ENCODE measurements at regions not wholly inside any gene's neighbourhood (a gene's known extent, or its start where the extent isn't known, plus 50 kb on each side); places are given as distances from the start of the nearest gene placed in this dataset.

DNA sequence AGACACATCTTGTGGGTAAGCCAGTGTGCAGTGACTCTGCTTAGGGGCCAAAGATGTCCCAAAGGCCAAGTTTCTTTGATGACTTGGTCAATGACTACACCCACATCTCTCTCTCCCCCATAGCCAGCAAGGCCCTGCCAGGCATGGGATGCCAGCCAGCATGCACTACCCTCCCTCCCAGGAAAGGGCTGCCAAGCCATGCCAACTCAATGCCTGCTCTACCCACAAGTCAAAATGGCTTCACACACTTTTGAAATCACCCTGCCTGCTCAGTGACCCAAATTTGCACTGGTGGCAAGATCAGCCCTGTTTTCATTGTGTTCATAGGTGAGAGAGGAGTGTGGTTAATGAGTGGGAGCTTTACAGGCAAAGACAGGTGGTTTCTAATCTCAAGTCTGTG, 112.5 kb downstream of the MATN1 start:
- DNase-seq (ENCODE audit: low spot score in 2 of 2): no peak
- H3K27me3 ChIP-seq (ENCODE audit: low read depth): 0 out of 2 replicates have a peak, but pooled peaks cover 3% of the 10 kb centered on the region
- no peaks in the 10 kb centered on the region for H3K4me1 ChIP-seq
- no peaks in the 10 kb centered on the region for H3K36me3 ChIP-seq (replicated peaks)
- H3K4me3 ChIP-seq: no peak overlapping the region
- in situ Hi-C loops (cut with MboI; ENCODE audit: low sequenced_read_pairs): no loop called here
- no peaks in the 10 kb centered on the region for H3K9me3 ChIP-seq

DNA sequence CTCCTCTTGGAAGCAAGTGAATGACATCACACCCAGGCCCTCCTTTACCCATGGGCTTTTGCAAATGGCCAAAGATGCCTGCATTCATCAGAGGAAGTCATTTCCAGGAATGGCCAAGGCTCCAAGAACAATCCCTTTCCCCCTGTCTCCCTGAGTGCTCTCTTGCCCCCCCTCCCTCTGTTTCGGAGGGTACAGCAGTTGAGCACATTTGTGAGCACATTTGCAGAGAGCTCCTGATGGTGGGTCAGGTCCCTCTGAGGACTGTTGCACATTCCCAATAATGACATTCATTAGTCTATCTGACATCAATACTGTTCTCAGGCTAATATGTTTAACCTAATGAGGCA, 113.4 kb downstream of the MATN1 start:
- H3K4me1 ChIP-seq: no peaks in the 10 kb centered on the region
- in situ Hi-C loops (cut with MboI; ENCODE audit: low sequenced_read_pairs): no loop called here
- H3K27me3 ChIP-seq (ENCODE audit: low read depth): 0 out of 2 replicates have a peak, but pooled peaks cover 3% of the 10 kb centered on the region
- no peak overlapping the region for H3K4me3 ChIP-seq
- H3K36me3 ChIP-seq (replicated peaks): no peaks in the 10 kb centered on the region
- no peak for DNase-seq (ENCODE audit: low spot score in 2 of 2)
- no peaks in the 10 kb centered on the region for H3K9me3 ChIP-seq

DNA sequence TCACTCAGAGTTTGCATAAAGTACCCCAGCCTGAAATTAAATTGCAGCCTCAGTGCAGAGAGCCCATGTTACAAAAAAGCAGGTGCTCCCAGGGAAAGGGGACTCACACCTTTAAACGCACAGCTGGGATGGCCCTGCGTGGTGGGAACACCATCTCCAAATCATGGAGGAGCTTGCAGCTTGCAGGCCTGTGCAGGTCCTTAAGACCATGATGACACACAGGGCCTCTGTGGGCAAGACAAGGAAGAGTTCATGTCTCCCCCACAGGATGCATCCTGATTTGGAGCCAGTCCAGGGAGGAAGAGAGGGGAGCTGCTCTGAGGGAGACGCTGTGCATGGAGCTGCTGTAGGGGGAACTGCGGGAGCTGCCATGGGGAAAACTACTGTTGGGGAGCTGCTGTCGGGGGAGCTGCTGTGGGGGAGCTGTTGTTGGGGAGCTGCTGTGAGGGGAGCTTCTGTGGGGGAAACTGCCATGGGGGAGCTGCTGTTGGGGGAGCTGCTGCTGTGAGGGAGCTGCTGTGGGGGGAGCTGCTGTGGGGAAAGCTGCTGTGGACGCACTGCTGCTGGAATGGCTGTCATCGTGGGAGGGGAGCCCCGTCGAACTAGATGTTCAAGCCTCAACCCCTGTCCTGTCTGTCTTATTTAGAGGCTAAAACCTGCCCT, 113.9 kb downstream of the MATN1 start:
- 0 out of 2 replicates have a peak, but pooled peaks cover 5% of the 10 kb centered on the region for H3K27me3 ChIP-seq (ENCODE audit: low read depth)
- in situ Hi-C loops (cut with MboI; ENCODE audit: low sequenced_read_pairs): no loop called here
- no peak for DNase-seq (ENCODE audit: low spot score in 2 of 2)
- H3K4me1 ChIP-seq: no peaks in the 10 kb centered on the region
- H3K4me3 ChIP-seq: no peak overlapping the region
- no peaks in the 10 kb centered on the region for H3K36me3 ChIP-seq (replicated peaks)
- H3K9me3 ChIP-seq: no peaks in the 10 kb centered on the region

DNA sequence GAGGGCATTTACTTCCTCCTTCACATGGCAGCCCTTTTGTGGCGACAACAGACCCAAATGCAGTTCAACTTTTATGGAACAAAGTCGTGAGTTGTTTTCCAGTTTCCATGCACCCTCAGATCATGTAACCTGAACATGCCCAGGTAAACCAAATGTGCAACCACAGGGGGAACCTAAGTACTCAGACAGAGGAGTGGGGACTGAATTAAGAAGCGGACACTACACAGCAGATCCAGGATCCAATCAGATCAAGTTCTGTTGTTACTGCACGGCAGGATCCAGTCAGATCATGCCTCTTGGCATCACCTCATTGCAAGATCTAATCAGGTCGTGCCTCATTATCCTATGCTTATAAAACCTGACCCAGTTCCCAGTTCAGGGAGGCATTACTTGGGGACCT, 115.7 kb downstream of the MATN1 start:
- Histone ChIP-seq H3K9me3 (no peaks in the 10 kb centered on the region), H3K27me3 (ENCODE audit: low read depth) (0 out of 2 replicates have a peak, but pooled peaks cover 11% of the 10 kb centered on the region), H3K36me3 (replicated peaks) (no peaks in the 10 kb centered on the region), H3K4me3 (no peak overlapping the region), H3K4me1 (no peaks in the 10 kb centered on the region)
- in situ Hi-C loops (cut with MboI; ENCODE audit: low sequenced_read_pairs): no loop called here
- DNase-seq (ENCODE audit: low spot score in 2 of 2): no peak

DNA sequence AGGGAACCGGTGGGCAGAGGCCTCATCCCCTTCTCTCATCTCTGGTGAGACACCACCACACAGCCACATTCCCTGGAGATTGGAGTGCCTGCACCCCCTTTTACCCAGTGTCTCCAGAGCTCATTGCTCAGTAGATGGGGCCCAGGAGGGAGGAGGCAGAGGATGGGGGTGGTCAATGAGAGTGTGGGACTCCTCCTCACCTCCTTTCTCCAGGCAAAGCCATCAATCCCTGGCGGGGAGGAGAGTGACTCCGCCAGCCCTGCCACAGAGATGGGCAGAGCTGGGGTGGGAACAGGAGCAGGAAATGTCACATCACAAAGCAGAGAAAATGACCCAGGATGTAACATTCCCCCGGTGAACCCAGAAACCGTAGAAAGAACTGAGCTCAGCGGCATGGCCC, 117.2 kb downstream of the MATN1 start:
- H3K9me3 ChIP-seq: no peaks in the 10 kb centered on the region
- in situ Hi-C loops (cut with MboI; ENCODE audit: low sequenced_read_pairs): no loop called here
- DNase-seq (ENCODE audit: low spot score in 2 of 2): no peak
- 0 out of 2 replicates have a peak, but pooled peaks cover 11% of the 10 kb centered on the region for H3K27me3 ChIP-seq (ENCODE audit: low read depth)
- no peaks in the 10 kb centered on the region for H3K36me3 ChIP-seq (replicated peaks)
- no peaks in the 10 kb centered on the region for H3K4me1 ChIP-seq
- no peak overlapping the region for H3K4me3 ChIP-seq

DNA sequence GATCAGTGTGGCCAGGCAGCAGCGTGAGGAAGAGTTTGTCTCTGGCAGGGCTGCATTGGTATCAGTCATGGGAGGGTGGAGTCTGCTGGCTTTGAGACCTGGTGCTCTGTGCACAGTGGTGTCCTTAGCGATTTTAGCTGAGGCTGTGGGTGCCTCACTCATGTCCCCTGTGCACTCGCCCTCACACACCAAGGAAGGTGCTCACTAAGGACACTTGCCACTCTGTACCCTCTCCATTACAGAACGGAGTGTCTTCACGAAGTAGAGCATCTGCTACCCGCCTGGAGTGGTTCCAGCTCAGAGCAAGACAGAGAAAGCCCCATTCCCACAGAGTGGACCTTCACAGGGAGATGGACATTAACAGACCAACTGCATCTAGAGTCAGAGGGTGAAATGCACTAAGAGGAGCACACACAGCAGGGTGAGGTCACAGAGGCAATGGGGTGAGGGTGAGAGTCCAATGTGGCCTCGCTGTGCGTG, 117.9 kb downstream of the MATN1 start:
- DNase-seq (ENCODE audit: low spot score in 2 of 2): no peak
- Histone ChIP-seq H3K4me3 (no peak overlapping the region), H3K27me3 (ENCODE audit: low read depth) (0 out of 2 replicates have a peak, but pooled peaks cover 11% of the 10 kb centered on the region), H3K4me1 (no peaks in the 10 kb centered on the region), H3K9me3 (no peaks in the 10 kb centered on the region), H3K36me3 (replicated peaks) (no peaks in the 10 kb centered on the region)
- in situ Hi-C loops (cut with MboI; ENCODE audit: low sequenced_read_pairs): no loop called here

DNA sequence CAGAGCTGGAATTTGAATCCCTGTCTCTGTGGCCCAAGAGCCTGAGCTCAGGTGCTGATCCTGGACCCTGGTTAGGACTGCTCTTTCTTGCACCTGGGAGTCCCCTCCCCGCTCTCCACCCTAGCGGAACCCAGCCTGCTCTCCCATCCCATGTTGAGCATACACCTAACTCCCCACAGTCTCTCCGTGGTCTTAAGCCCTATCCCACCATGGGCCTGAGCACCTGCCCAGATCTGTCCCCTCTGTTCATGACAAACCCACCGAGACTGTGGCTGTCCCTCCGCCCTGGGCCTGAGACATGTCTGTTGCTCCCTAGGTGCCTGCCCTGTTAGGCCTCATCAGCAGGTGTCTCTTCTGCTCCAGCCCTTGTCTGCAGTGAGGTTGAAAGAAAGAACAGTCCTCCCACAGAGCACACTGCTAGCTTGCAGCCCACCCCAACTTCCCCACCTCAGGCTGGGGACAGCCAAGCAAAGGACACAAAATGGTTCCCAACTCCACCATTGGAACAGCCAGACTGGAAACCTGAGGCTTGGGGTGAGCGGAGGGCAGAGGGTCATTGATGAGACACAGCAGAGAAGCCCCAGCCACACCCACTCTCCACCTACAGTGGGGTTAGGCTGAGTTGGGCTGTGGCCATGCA, 118.5 kb downstream of the MATN1 start:
- DNase-seq (ENCODE audit: low spot score in 2 of 2): no peak
- H3K36me3 ChIP-seq (replicated peaks): no peaks in the 10 kb centered on the region
- in situ Hi-C loops (cut with MboI; ENCODE audit: low sequenced_read_pairs): no loop called here
- H3K4me1 ChIP-seq: no peaks in the 10 kb centered on the region
- H3K27me3 ChIP-seq (ENCODE audit: low read depth): 0 out of 2 replicates have a peak, but pooled peaks cover 11% of the 10 kb centered on the region
- H3K9me3 ChIP-seq: no peaks in the 10 kb centered on the region
- no peak overlapping the region for H3K4me3 ChIP-seq

DNA sequence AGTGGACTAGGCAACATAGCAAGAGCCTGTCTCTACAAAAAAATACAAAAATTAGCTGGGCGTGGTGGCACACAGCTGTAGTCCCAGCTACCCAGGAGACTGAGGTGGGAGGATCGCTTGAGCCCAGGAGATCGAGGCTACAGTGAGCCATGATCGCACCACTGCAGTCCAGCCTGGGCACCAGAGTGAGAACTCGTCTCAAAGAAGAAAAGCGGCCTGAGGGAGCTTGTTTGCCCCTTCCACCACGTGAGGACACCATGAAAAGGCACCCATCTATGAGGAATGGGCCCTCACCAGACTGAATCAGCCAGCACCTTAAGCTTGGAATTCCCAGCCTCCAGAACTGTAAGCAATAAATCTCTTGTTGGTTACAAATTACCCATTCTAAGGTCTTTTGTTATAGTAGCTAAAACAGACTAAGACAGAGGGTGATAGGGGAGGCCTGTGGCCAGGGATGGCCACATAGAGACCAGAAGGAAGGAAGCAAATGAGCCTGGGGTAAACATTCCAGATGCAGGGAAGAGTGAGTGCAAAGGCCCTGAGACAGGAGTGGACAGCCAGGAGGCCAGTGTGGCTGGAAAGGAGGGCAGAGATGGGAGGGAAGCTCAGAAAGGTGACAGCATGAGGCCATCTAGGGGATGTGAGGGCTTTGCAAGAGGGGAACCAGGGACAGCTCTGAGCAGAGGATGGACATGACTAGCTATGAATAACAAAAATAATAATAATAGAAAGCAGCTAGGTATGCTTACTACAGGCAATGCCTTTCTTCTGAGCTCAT, 120.1 kb downstream of the MATN1 start:
- no peak overlapping the region for H3K4me3 ChIP-seq
- in situ Hi-C loops (cut with MboI; ENCODE audit: low sequenced_read_pairs): no loop called here
- no peaks in the 10 kb centered on the region for H3K9me3 ChIP-seq
- H3K4me1 ChIP-seq: no peaks in the 10 kb centered on the region
- 0 out of 2 replicates have a peak, but pooled peaks cover 11% of the 10 kb centered on the region for H3K27me3 ChIP-seq (ENCODE audit: low read depth)
- no peaks in the 10 kb centered on the region for H3K36me3 ChIP-seq (replicated peaks)
- no peak for DNase-seq (ENCODE audit: low spot score in 2 of 2)

DNA sequence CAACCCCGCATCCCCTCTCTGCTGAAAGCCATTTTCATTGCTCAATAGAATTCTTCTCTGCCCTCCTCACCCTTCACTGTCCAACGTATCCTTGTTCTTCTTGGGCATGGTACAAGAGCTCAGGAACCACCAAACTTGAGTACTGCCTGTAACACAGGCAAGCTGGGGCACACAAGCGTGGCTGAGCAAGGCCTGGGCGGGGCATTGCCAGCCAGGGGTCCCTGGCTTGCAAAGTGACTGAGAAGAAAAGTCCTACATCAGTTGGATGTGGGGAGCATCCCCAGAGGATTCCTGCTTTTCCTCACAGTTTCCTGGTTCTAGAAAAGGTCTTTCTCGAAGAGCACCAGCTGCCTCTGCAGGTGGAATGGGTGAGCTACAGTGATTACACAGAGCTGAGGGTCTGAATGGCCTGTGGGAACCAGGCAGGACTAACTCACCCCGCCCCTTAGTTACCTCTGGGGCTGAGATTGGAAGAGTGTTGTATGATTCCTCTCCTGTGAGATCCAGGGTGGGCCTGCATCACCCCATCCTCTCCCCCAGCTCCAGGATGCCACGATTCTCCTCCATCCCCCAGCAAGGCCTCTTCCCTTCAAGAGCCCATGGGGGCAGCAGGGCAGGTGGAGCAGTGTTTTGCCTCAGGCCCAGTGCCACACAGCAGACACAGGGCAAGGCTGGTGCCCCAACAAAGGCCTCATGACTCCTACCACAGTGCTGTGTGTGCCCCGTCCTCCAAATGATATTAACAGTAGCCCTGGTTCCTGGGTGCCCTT, 121.9 kb downstream of the MATN1 start:
- no peaks in the 10 kb centered on the region for H3K4me1 ChIP-seq
- no peak overlapping the region for H3K4me3 ChIP-seq
- in situ Hi-C loops (cut with MboI; ENCODE audit: low sequenced_read_pairs): no loop called here
- H3K9me3 ChIP-seq: no peaks in the 10 kb centered on the region
- 0 out of 2 replicates have a peak, but pooled peaks cover 8% of the 10 kb centered on the region for H3K27me3 ChIP-seq (ENCODE audit: low read depth)
- no peak for DNase-seq (ENCODE audit: low spot score in 2 of 2)
- no peaks in the 10 kb centered on the region for H3K36me3 ChIP-seq (replicated peaks)

DNA sequence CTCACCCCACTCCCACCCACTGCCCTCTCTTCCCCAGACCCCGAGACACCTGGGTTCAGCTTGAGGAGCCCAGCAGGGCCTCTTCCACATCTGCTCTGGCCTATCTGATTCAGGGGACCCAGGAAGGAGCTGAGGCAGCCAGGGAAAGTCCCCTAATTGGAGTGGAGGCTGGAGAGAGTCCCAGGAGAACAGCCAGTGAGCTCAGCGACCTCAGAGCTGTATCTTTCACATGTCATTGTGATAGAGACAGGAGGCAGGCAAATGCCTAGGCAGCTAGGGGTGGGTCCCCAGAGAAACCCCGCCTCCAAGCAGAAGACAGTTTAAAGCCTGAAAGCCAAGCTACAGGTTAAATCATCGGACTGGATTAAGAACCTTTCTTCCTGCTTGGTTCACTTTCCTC, 122.7 kb downstream of the MATN1 start:
- no peak overlapping the region for H3K4me3 ChIP-seq
- DNase-seq (ENCODE audit: low spot score in 2 of 2): no peak
- no peaks in the 10 kb centered on the region for H3K36me3 ChIP-seq (replicated peaks)
- in situ Hi-C loops (cut with MboI; ENCODE audit: low sequenced_read_pairs): no loop called here
- H3K27me3 ChIP-seq (ENCODE audit: low read depth): 0 out of 2 replicates have a peak, but pooled peaks cover 8% of the 10 kb centered on the region
- H3K9me3 ChIP-seq: no peaks in the 10 kb centered on the region
- no peaks in the 10 kb centered on the region for H3K4me1 ChIP-seq

DNA sequence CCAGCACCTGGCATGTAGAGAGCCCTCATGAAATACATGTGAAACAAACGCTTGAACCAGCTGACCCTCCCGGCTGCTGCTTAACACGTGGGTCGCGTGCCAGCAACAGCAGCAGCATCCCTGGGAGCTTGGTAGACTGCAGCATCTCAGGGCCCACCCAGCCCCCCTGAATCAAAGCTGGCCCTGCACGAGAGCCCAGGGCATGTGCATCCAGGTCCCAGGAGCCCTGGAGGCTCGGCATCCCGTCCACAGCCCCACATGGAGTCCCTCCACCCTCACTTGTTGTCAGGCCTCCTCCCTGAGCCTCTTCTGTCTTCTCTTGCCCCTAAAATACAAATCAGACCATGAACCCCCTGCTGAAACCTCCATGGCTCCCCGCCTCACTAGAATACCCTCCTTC, 123.1 kb downstream of the MATN1 start:
- in situ Hi-C loops (cut with MboI; ENCODE audit: low sequenced_read_pairs): no loop called here
- H3K9me3 ChIP-seq: no peaks in the 10 kb centered on the region
- no peaks in the 10 kb centered on the region for H3K36me3 ChIP-seq (replicated peaks)
- H3K27me3 ChIP-seq (ENCODE audit: low read depth): peaks cover 8% of the 10 kb centered on the region; the same call in 1 of the 2 replicates
- no peak overlapping the region for H3K4me3 ChIP-seq
- H3K4me1 ChIP-seq: no peaks in the 10 kb centered on the region
- no peak for DNase-seq (ENCODE audit: low spot score in 2 of 2)

DNA sequence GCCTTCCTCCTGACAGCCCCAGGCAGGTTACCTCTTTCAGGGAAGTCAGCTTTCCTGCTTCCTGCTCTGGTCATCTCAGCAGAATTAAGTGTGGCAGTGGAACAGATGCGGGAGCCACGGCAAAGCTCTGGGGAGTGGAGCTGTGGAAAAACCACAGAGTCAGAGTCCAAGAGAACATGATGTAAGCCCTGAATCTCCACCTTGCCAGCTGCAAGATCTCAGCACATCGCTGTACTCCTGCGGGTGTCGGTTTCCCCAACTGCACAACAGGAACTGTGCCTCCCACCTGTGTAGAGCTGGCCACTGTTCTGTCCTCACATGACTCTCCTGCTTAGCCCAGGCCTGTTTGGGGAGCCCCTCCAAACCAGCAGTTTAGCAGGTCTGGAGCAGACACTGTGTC, 123.7 kb downstream of the MATN1 start:
- Histone ChIP-seq H3K4me1 (no peaks in the 10 kb centered on the region), H3K27me3 (ENCODE audit: low read depth) (peaks cover 10% of the 10 kb centered on the region; the same call in 1 of the 2 replicates), H3K9me3 (no peaks in the 10 kb centered on the region), H3K4me3 (no peak overlapping the region), H3K36me3 (replicated peaks) (no peaks in the 10 kb centered on the region)
- in situ Hi-C loops (cut with MboI; ENCODE audit: low sequenced_read_pairs): no loop called here
- DNase-seq (ENCODE audit: low spot score in 2 of 2): no peak

DNA sequence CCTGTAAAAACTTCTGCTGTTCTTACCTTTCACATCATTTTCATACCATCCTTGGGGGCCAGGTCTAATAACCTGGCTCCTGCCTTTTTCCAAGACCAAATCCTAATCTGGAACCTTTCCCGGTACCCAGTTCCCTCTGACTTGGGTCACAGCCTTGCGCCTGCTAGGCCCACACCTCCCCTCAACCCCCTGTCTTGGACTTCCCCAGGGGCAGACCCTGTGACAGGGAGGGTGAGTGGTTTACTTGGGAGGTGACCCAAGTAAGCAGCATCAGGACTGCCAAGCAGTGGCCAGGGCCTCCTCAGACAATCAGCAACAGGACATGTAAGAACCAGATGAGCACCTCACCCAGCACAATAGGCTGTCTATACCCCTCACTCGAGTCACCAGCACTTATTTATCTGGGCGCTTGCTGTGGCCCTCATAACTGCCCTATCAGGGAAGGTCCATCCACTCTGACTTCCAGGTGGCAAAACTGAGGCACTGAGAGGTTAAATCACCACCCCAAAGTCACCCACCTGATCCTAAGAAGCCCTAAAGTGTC, 124.7 kb downstream of the MATN1 start:
- no peaks in the 10 kb centered on the region for H3K36me3 ChIP-seq (replicated peaks)
- no peak overlapping the region for H3K4me3 ChIP-seq
- H3K4me1 ChIP-seq: no peaks in the 10 kb centered on the region
- in situ Hi-C loops (cut with MboI; ENCODE audit: low sequenced_read_pairs): no loop called here
- DNase-seq (ENCODE audit: low spot score in 2 of 2): no peak
- H3K9me3 ChIP-seq: no peaks in the 10 kb centered on the region
- H3K27me3 ChIP-seq (ENCODE audit: low read depth): peaks cover 5% of the 10 kb centered on the region; the same call in 1 of the 2 replicates

All from HAP-1 (cell line).